Nephron (organoid): ENCODE measurements at regions not wholly inside any gene's neighbourhood (a gene's known extent, or its start where the extent isn't known, plus 50 kb on each side); places are given as distances from the start of the nearest gene placed in this dataset.
"Not testable (repeated sequence)": the region's sequence is repeated elsewhere in the genome, so short reads cannot be mapped to it uniquely, and the experiment has no call there.

Source experiments
- H3K27ac Mint-ChIP-seq, 3 experiments: 2 replicates each; pipeline ENCODE4 v1.8.0; 2020; ENCODE audit warnings: mixed read lengths in 3 of 3, mild to moderate bottlenecking in 2 of 3, moderate library complexity in 1 of 3
- H3K27me3 Mint-ChIP-seq: 2 replicates; pipeline ENCODE4 v1.8.0; 2021; ENCODE audit warnings: low read depth, mild to moderate bottlenecking, moderate library complexity, mixed read lengths
- H3K36me3 Mint-ChIP-seq: 2 replicates; pipeline ENCODE4 v1.8.0; 2020; ENCODE audit warnings: low read depth, mixed read lengths
- H3K4me1 Mint-ChIP-seq: 2 replicates; pipeline ENCODE4 v1.8.0; 2020; ENCODE audit warnings: mixed read lengths
- H3K4me3 Mint-ChIP-seq, 3 experiments: 2 replicates each; pipeline ENCODE4 v1.8.0; 2020; ENCODE audit warnings: mild to moderate bottlenecking in 3 of 3, mixed read lengths in 3 of 3, moderate library complexity in 2 of 3
- H3K9me3 Mint-ChIP-seq: 2 replicates; pipeline ENCODE4 v1.8.0; 2020; ENCODE audit warnings: mixed read lengths
- CTCF ChIP-seq, 3 experiments: fragments of 200-600 bp; sonication (generic); IDR thresholded peaks; one replicate each; pipeline ENCODE4 v1.5.0; 2021; ENCODE audit warnings: antibody characterized with exemption in 3 of 3; ENCODE audit not compliant: unreplicated experiment in 3 of 3

- no peaks in the 10 kb centered on the region for H3K9me3 Mint-ChIP-seq
- H3K4me3 Mint-ChIP-seq = no peak overlapping the region
- peaks cover 6% of the 10 kb centered on the region for H3K27me3 Mint-ChIP-seq
- TF ChIP-seq CTCF (IDR thresholded peaks at IDR 0.05; ENCODE audit: unreplicated experiment in 3 of 3) = no peak
- H3K4me1 Mint-ChIP-seq = no peaks in the 10 kb centered on the region
- no peak overlapping the region for H3K27ac Mint-ChIP-seq
- H3K36me3 Mint-ChIP-seq = no peaks in the 10 kb centered on the region
Measured at GRCh38 chr14:65847075-65847847, 434.7 kb downstream of the FUT8 start.

GRCh38 chr14:65847931-65848330 lies 435.4 kb downstream of the FUT8 start:
- H3K27ac Mint-ChIP-seq, H3K9me3 Mint-ChIP-seq, H3K4me1 Mint-ChIP-seq, H3K36me3 Mint-ChIP-seq, H3K27me3 Mint-ChIP-seq, H3K4me3 Mint-ChIP-seq: not testable (repeated sequence)

GRCh38 chr14:65849091-65849490 lies 436.6 kb downstream of the FUT8 start:
- no peaks in the 10 kb centered on the region for H3K4me1 Mint-ChIP-seq
- H3K4me3 Mint-ChIP-seq = no peak overlapping the region
- peaks cover 6% of the 10 kb centered on the region for H3K27me3 Mint-ChIP-seq
- H3K27ac Mint-ChIP-seq = no peak overlapping the region
- no peak for TF ChIP-seq CTCF (IDR thresholded peaks at IDR 0.05; ENCODE audit: unreplicated experiment in 3 of 3)
- no peaks in the 10 kb centered on the region for H3K9me3 Mint-ChIP-seq
- no peaks in the 10 kb centered on the region for H3K36me3 Mint-ChIP-seq

GRCh38 chr14:65849558-65849957 lies 437.0 kb downstream of the FUT8 start:
- peaks cover 2% of the 10 kb centered on the region for H3K9me3 Mint-ChIP-seq
- no peaks in the 10 kb centered on the region for H3K4me1 Mint-ChIP-seq
- peaks cover 3% of the 10 kb centered on the region for H3K27me3 Mint-ChIP-seq
- H3K4me3 Mint-ChIP-seq = no peak overlapping the region
- H3K27ac Mint-ChIP-seq = no peak overlapping the region
- TF ChIP-seq CTCF (IDR thresholded peaks at IDR 0.05; ENCODE audit: unreplicated experiment in 3 of 3) = no peak
- no peaks in the 10 kb centered on the region for H3K36me3 Mint-ChIP-seq

GRCh38 chr14:65850429-65851135 lies 438.1 kb downstream of the FUT8 start:
- H3K4me3 Mint-ChIP-seq = no peak overlapping the region
- peaks cover 3% of the 10 kb centered on the region for H3K27me3 Mint-ChIP-seq
- H3K36me3 Mint-ChIP-seq = no peaks in the 10 kb centered on the region
- H3K4me1 Mint-ChIP-seq = no peaks in the 10 kb centered on the region
- H3K27ac Mint-ChIP-seq = no peak overlapping the region
- peaks cover 2% of the 10 kb centered on the region for H3K9me3 Mint-ChIP-seq
- TF ChIP-seq CTCF (IDR thresholded peaks at IDR 0.05; ENCODE audit: unreplicated experiment in 3 of 3) = no peak

- Mint-ChIP-seq H3K27me3 (peaks cover 3% of the 10 kb centered on the region), H3K4me1 (no peaks in the 10 kb centered on the region), H3K4me3 (no peak overlapping the region), H3K27ac (no peak overlapping the region), H3K36me3 (no peaks in the 10 kb centered on the region), H3K9me3 (peaks cover 7% of the 10 kb centered on the region)
- no peak for TF ChIP-seq CTCF (IDR thresholded peaks at IDR 0.05; ENCODE audit: unreplicated experiment in 3 of 3)
Measured at GRCh38 chr14:65852689-65853088, 440.2 kb downstream of the FUT8 start.
